Fibroblast of lung (primary cell): ENCODE measurements at regions not wholly inside any gene's neighbourhood (a gene's known extent, or its start where the extent isn't known, plus 50 kb on each side); places are given as distances from the start of the nearest gene placed in this dataset.

Experiments used
- EZH2 ChIP-seq: IDR thresholded peaks from 2 replicates; pipeline ENCODE4 v1.5.1; 2012; ENCODE audit warnings: low read length, control low read depth, mild to moderate bottlenecking; ENCODE audit errors: missing control alignments
- TF ChIP-seq, protein P1 (sequence below), 2 donors: IDR thresholded peaks in 1 of 2; conservative IDR thresholded peaks in 1 of 2; 1 replicate in 1 of 2; 2 replicates in 1 of 2; pipeline ENCODE4 v1.5.1; 2011 to 2012; ENCODE audit warnings: low read length in 2 of 2, control low read depth in 1 of 2, inconsistent platforms in 1 of 2, low read depth in 1 of 2, mild to moderate bottlenecking in 1 of 2

DNA sequence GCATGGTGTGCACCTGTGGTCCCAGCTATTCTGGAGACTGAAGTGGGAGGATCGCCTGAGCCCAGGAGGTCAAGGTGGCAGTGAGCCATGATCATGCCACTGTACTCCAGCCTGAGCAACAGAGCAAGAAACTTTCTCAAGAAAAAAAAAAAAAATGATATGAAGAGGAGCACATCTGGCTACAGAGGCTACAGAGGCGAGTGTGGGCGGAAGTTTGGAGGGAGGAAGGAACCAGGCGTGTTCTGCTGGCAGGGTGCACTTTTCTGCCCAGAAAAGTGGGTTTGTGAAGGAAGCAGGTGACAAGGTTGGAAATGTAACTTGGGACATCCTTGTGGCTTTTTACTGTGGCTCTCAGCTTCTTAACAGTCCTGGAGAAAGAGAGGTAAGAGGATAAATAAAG is 96.7 kb downstream of the SNX5 start:
- TF ChIP-seq, protein P1, sequence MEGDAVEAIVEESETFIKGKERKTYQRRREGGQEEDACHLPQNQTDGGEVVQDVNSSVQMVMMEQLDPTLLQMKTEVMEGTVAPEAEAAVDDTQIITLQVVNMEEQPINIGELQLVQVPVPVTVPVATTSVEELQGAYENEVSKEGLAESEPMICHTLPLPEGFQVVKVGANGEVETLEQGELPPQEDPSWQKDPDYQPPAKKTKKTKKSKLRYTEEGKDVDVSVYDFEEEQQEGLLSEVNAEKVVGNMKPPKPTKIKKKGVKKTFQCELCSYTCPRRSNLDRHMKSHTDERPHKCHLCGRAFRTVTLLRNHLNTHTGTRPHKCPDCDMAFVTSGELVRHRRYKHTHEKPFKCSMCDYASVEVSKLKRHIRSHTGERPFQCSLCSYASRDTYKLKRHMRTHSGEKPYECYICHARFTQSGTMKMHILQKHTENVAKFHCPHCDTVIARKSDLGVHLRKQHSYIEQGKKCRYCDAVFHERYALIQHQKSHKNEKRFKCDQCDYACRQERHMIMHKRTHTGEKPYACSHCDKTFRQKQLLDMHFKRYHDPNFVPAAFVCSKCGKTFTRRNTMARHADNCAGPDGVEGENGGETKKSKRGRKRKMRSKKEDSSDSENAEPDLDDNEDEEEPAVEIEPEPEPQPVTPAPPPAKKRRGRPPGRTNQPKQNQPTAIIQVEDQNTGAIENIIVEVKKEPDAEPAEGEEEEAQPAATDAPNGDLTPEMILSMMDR (conservative IDR thresholded peaks at IDR 0.05 in 1 of 2, IDR thresholded peaks at IDR 0.05 in 1 of 2; ENCODE audit: low read depth in 1 of 2, low read length in 2 of 2): no peak
- TF ChIP-seq EZH2: no peak
